GM12864 (cell line): ENCODE measurements at regions not wholly inside any gene's neighbourhood (a gene's known extent, or its start where the extent isn't known, plus 50 kb on each side); places are given as distances from the start of the nearest gene placed in this dataset.

Experiments used
- DNase-seq: peaks from one replicate; pipeline ENCODE4 v3.0.0-alpha.2; 2011; ENCODE audit warnings: low read depth
- H3K4me3 ChIP-seq: 2 replicates; pipeline ENCODE4 v1.5.1; 2011; ENCODE audit warnings: mild to moderate bottlenecking, low read depth, low read length, control low read depth
- CTCF ChIP-seq: IDR thresholded peaks from 2 replicates; pipeline ENCODE4 v1.5.1; 2011; ENCODE audit warnings: low read depth, mild to moderate bottlenecking, moderate library complexity, low read length, control low read depth, inconsistent platforms; ENCODE audit errors: missing control alignments

- H3K4me3 ChIP-seq: no peak overlapping the region
- no peak for TF ChIP-seq CTCF
- DNase-seq: no peak
Observed at GRCh38 chr11:37527545-37527944, 929.5 kb upstream of the RAG2 start.

GRCh38 chr11:37525336-37525735 is 927.3 kb upstream of the RAG2 start:
- DNase-seq: no peak
- TF ChIP-seq CTCF: no peak
- no peak overlapping the region for H3K4me3 ChIP-seq

- no peak for DNase-seq
- no peak for TF ChIP-seq CTCF
- H3K4me3 ChIP-seq: no peak overlapping the region
Observed at GRCh38 chr11:37519781-37520180, 921.7 kb upstream of the RAG2 start.

- no peak for TF ChIP-seq CTCF
- DNase-seq: no peak
Observed at GRCh38 chr11:37512156-37512780, 914.2 kb upstream of the RAG2 start.

GRCh38 chr11:37511425-37511933 is 913.4 kb upstream of the RAG2 start:
- no peak overlapping the region for H3K4me3 ChIP-seq
- DNase-seq: no peak
- TF ChIP-seq CTCF: no peak

More at GRCh38 chr11:37512156-37512780, 914.2 kb upstream of the RAG2 start:
- no peak overlapping the region for H3K4me3 ChIP-seq

GRCh38 chr11:37509506-37509905 is 911.5 kb upstream of the RAG2 start:
- H3K4me3 ChIP-seq: no peak overlapping the region
- TF ChIP-seq CTCF: no peak
- DNase-seq: no peak

- no peak overlapping the region for H3K4me3 ChIP-seq
- DNase-seq: no peak
- no peak for TF ChIP-seq CTCF
Observed at GRCh38 chr11:37506531-37506930, 908.5 kb upstream of the RAG2 start.
